ENCODE measurements at regions not wholly inside any gene's neighbourhood (a gene's known extent, or its start where the extent isn't known, plus 50 kb on each side); places are given as distances from the start of the nearest gene placed in this dataset.
A peak's percentile ranks its signal among the peaks of the same experiment; 100 is the strongest.

- in situ Hi-C loops (cut with HindIII; ENCODE audit: low sequenced_read_pairs): no loop called here
- no peak for DNase-seq (ENCODE audit: low read depth, low spot score)
- H3K4me3 ChIP-seq (ENCODE audit: low read depth, low read length): no peak overlapping the region
- no peak for TF ChIP-seq CTCF (IDR thresholded peaks at IDR 0.05; ENCODE audit: low read depth, low read length)
Measured at GRCh38 chr2:120670771-120671480, 64.7 kb upstream of the GLI2 start.

GRCh38 chr2:120672526-120673204 lies 63.0 kb upstream of the GLI2 start:
- no peak for TF ChIP-seq CTCF (IDR thresholded peaks at IDR 0.05; ENCODE audit: low read depth, low read length)
- in situ Hi-C loops (cut with HindIII; ENCODE audit: low sequenced_read_pairs): no loop called here

GRCh38 chr2:120673205-120673550 lies 62.5 kb upstream of the GLI2 start:
- no peak for DNase-seq (ENCODE audit: low read depth, low spot score)
- no peak for TF ChIP-seq CTCF (IDR thresholded peaks at IDR 0.05; ENCODE audit: low read depth, low read length)
- H3K4me3 ChIP-seq (ENCODE audit: low read depth, low read length): no peak overlapping the region
- in situ Hi-C loops (cut with HindIII; ENCODE audit: low sequenced_read_pairs): no loop called here

More at GRCh38 chr2:120672526-120673204, 63.0 kb upstream of the GLI2 start:
- DNase-seq (ENCODE audit: low read depth, low spot score): no peak
- no peak overlapping the region for H3K4me3 ChIP-seq (ENCODE audit: low read depth, low read length)

GRCh38 chr2:120673571-120674061 lies 62.1 kb upstream of the GLI2 start:
- TF ChIP-seq CTCF (IDR thresholded peaks at IDR 0.05; ENCODE audit: low read depth, low read length): no peak
- in situ Hi-C loops (cut with HindIII; ENCODE audit: low sequenced_read_pairs): no loop called here
- no peak for DNase-seq (ENCODE audit: low read depth, low spot score)
- no peak overlapping the region for H3K4me3 ChIP-seq (ENCODE audit: low read depth, low read length)

- H3K4me3 ChIP-seq (ENCODE audit: low read depth, low read length): no peak overlapping the region
- TF ChIP-seq CTCF (IDR thresholded peaks at IDR 0.05; ENCODE audit: low read depth, low read length): no peak
- no peak for DNase-seq (ENCODE audit: low read depth, low spot score)
- in situ Hi-C loops (cut with HindIII; ENCODE audit: low sequenced_read_pairs): loop anchor here (25.0 kb wide), 1 partner anchor 388 kb away; no protein-coding TSS in a partner anchor
Measured at GRCh38 chr2:120674246-120675170, 61.2 kb upstream of the GLI2 start.

- H3K4me3 ChIP-seq (ENCODE audit: low read depth, low read length): no peak overlapping the region
- peak; percentile 40 for DNase-seq (ENCODE audit: low read depth, low spot score)
- in situ Hi-C loops (cut with HindIII; ENCODE audit: low sequenced_read_pairs): loop anchor here (25.0 kb wide), 1 partner anchor 387 kb away; no protein-coding TSS in a partner anchor
- TF ChIP-seq CTCF (IDR thresholded peaks at IDR 0.05; ENCODE audit: low read depth, low read length): peak; percentile 77
Measured at GRCh38 chr2:120675460-120676130, 60.1 kb upstream of the GLI2 start.

Measured in astrocyte of the spinal cord (primary cell).